ENCODE measurements at regions not wholly inside any gene's neighbourhood (a gene's known extent, or its start where the extent isn't known, plus 50 kb on each side); places are given as distances from the start of the nearest gene placed in this dataset.

- no peak for DNase-seq (ENCODE audit: low read depth in 4 of 4, low spot score in 3 of 4)
These were observed 335.3 kb upstream of the ZNF507 start for GRCh38 chr19:32010071-32010470.

- no peak for DNase-seq (ENCODE audit: low read depth in 4 of 4, low spot score in 3 of 4)
These were observed 333.2 kb upstream of the ZNF507 start for GRCh38 chr19:32012206-32012605.

GRCh38 chr19:32012886-32013631 lies 332.4 kb upstream of the ZNF507 start:
- no peak for DNase-seq (ENCODE audit: low read depth in 4 of 4, low spot score in 3 of 4)

GRCh38 chr19:32017176-32017953 lies 328.0 kb upstream of the ZNF507 start:
- no peak for DNase-seq (ENCODE audit: low read depth in 4 of 4, low spot score in 3 of 4)

- DNase-seq (ENCODE audit: low read depth in 4 of 4, low spot score in 3 of 4), result peak in 1 of 4 donors; percentile 48
These were observed 327.4 kb upstream of the ZNF507 start for GRCh38 chr19:32018014-32018413.

- DNase-seq (ENCODE audit: low read depth in 4 of 4, low spot score in 3 of 4), result no peak
These were observed 324.9 kb upstream of the ZNF507 start for GRCh38 chr19:32020538-32020937.

GRCh38 chr19:32022044-32022640 lies 323.3 kb upstream of the ZNF507 start:
- DNase-seq (ENCODE audit: low read depth in 4 of 4, low spot score in 3 of 4), result no peak

- no peak for DNase-seq (ENCODE audit: low read depth in 4 of 4, low spot score in 3 of 4)
These were observed 322.5 kb upstream of the ZNF507 start for GRCh38 chr19:32022731-32023563.

- no peak for DNase-seq (ENCODE audit: low read depth in 4 of 4, low spot score in 3 of 4)
These were observed 321.9 kb upstream of the ZNF507 start for GRCh38 chr19:32023564-32023832.

- DNase-seq (ENCODE audit: low read depth in 4 of 4, low spot score in 3 of 4), result no peak
These were observed 316.2 kb upstream of the ZNF507 start for GRCh38 chr19:32029235-32029634.

- no peak for DNase-seq (ENCODE audit: low read depth in 4 of 4, low spot score in 3 of 4)
These were observed 312.8 kb upstream of the ZNF507 start for GRCh38 chr19:32032561-32032960.

GRCh38 chr19:32035626-32036025 lies 309.8 kb upstream of the ZNF507 start:
- no peak for DNase-seq (ENCODE audit: low read depth in 4 of 4, low spot score in 3 of 4)

- no peak for DNase-seq (ENCODE audit: low read depth in 4 of 4, low spot score in 3 of 4)
These were observed 307.1 kb upstream of the ZNF507 start for GRCh38 chr19:32038021-32038920.

- no peak for DNase-seq (ENCODE audit: low read depth in 4 of 4, low spot score in 3 of 4)
These were observed 306.4 kb upstream of the ZNF507 start for GRCh38 chr19:32038961-32039360.

- no peak for DNase-seq (ENCODE audit: low read depth in 4 of 4, low spot score in 3 of 4)
These were observed 306.0 kb upstream of the ZNF507 start for GRCh38 chr19:32039440-32039839.

- no peak for DNase-seq (ENCODE audit: low read depth in 4 of 4, low spot score in 3 of 4)
These were observed 305.2 kb upstream of the ZNF507 start for GRCh38 chr19:32040236-32040635.

- peak in 1 of 4 donors; percentile 45 for DNase-seq (ENCODE audit: low read depth in 4 of 4, low spot score in 3 of 4)
These were observed 303.6 kb upstream of the ZNF507 start for GRCh38 chr19:32041681-32042292.

- no peak for DNase-seq (ENCODE audit: low read depth in 4 of 4, low spot score in 3 of 4)
These were observed 297.6 kb upstream of the ZNF507 start for GRCh38 chr19:32047788-32048187.

- no peak for DNase-seq (ENCODE audit: low read depth in 4 of 4, low spot score in 3 of 4)
These were observed 292.0 kb upstream of the ZNF507 start for GRCh38 chr19:32053376-32053775.

GRCh38 chr19:32053861-32054260 lies 291.5 kb upstream of the ZNF507 start:
- DNase-seq (ENCODE audit: low read depth in 4 of 4, low spot score in 3 of 4), result no peak
